HepG2 (cell line): ENCODE measurements at regions not wholly inside any gene's neighbourhood (a gene's known extent, or its start where the extent isn't known, plus 50 kb on each side); places are given as distances from the start of the nearest gene placed in this dataset.
"Not testable (repeated sequence)": the region's sequence is repeated elsewhere in the genome, so short reads cannot be mapped to it uniquely, and the experiment has no call there.

ENCODE experiments used
- POLR2A ChIP-seq, 2 experiments: IDR thresholded peaks; 2 replicates each; pipeline ENCODE4 v1.6.1; 2011; ENCODE audit warnings: low read depth in 2 of 2, low read length in 2 of 2, mild to moderate bottlenecking in 1 of 2, moderate library complexity in 1 of 2; ENCODE audit not compliant: insufficient read depth in 1 of 2
- ZNF121 ChIP-seq: sonication (generic); formaldehyde crosslinking; IDR thresholded peaks from 2 replicates; pipeline ENCODE4 v1.5.0; 2020; ENCODE audit warnings: mild to moderate bottlenecking, missing genetic modification reagents

GRCh38 chr18:22717536-22717935, 215.6 kb upstream of the RBBP8 start:
- TF ChIP-seq POLR2A (IDR thresholded peaks at IDR 0.05; ENCODE audit: insufficient read depth in 1 of 2, low read depth in 2 of 2, low read length in 2 of 2); ZNF121 (CRISPR knock-in tag): not testable (repeated sequence)
